Mononuclear cell (primary cell): ENCODE measurements at regions not wholly inside any gene's neighbourhood (a gene's known extent, or its start where the extent isn't known, plus 50 kb on each side); places are given as distances from the start of the nearest gene placed in this dataset.
"Not testable (repeated sequence)": the region's sequence is repeated elsewhere in the genome, so short reads cannot be mapped to it uniquely, and the experiment has no call there.

ENCODE experiments used
- H3K27me3 ChIP-seq: 2 replicates; pipeline ENCODE4 v1.6.0; 2011; ENCODE audit warnings: low read length, control low read depth; ENCODE audit not compliant: insufficient read depth
- H3K4me1 ChIP-seq: 2 replicates; pipeline ENCODE4 v1.5.1; 2011; ENCODE audit warnings: mild to moderate bottlenecking, low read length, control low read depth; ENCODE audit not compliant: insufficient read depth
- H3K4me3 ChIP-seq: 2 replicates; pipeline ENCODE4 v1.5.1; 2011; ENCODE audit warnings: mild to moderate bottlenecking, low read length, moderate library complexity
- H3K9me3 ChIP-seq: 2 replicates; pipeline ENCODE4 v1.5.1; 2011; ENCODE audit warnings: low read depth, mild to moderate bottlenecking, control low read depth, low read length

DNA sequence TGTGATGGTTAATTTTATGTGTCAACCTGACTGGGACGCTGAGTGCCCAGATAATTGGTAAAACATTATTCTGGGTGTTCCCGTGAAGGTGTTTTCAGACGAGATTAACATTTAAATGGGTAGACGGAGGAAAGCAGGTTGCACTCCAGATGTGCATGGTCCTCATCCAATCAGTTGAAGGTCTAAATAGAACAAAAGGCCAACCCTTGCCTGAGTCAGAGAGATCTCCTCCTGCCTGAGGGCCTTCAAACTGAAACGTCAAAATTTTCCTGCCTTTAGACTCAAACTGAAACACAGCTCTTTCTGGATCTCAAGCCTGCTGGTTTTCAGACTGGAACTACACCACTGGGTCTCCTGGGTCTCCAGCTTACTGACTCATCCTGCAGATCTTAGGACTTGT, 73.5 kb downstream of the NPIPA8 start:
- H3K4me3 ChIP-seq, H3K9me3 ChIP-seq, H3K4me1 ChIP-seq, H3K27me3 ChIP-seq: not testable (repeated sequence)

DNA sequence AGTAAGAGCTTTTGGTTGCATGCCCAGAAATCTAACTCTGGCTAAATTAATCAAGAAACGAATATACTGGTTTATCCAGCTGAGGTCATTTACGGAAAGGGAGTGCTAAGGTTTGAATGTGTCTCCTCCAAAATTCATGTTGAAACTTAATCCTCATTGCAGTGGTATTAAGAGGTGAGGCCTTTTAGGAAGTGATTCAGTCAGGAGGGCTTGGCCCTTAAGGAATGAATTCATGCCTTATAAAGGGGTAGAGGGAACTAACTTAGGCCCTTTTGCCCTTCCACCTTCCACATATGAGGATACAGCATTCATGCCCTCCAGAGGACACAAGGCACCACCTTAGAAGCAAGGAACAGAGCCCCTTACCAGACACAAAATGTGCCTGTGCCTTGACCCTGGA, 74.7 kb downstream of the NPIPA8 start:
- H3K9me3 ChIP-seq, H3K4me1 ChIP-seq, H3K27me3 ChIP-seq, H3K4me3 ChIP-seq: not testable (repeated sequence)

DNA sequence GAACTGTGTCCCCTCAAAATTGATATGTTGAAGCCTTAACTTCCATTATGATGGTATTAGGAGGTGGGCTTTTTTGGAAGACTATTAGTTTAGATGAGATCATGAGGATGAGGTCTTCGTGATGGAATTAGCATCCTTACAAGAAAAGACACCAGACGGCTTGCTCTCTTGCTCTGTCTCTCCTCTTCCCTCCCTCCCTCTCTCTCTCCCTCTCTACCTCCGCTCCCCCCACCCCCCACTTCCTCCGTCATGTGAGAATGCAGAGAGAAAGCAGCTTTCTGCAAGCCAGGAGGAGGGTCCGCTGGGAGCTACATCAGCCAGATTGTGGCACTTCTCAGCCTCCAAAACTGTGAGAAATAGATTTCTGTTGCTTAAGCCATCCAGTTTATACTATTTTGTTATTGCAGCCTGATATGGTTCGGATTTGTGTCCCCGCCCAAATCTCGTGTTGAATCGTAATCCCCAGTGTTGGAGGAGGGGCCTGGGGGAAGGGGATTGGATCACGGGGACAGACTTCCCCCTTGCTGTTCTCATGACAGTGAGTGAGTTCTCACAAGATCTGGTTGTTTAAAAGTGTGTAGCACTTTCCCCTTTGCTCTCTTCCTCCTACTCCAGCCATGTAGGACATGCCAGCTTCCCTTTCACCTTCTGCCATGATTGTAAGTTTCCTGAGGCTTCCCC, 76.9 kb downstream of the NPIPA8 start:
- not testable (repeated sequence) for H3K27me3 ChIP-seq, H3K4me3 ChIP-seq, H3K9me3 ChIP-seq, H3K4me1 ChIP-seq

DNA sequence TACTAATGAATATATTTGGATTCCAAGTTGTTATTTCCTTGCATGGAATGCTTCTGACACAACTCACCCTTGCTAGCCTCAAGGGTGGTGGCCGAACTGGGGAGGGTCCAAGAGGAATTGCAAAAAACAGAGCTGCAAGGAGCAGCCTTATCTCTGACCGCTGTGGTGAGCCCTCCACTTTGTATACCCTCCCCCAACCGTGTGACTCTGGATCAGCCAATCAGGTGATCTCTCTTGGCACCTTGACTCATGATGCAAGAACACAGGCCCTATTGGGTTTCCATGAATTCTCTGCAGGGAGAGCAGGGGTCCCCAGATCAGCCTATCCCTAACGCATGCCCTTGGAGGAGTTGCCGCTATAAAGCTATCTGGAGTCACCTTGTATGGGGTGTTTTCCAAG, 83.6 kb downstream of the NPIPA8 start:
- H3K4me1 ChIP-seq, H3K9me3 ChIP-seq, H3K27me3 ChIP-seq, H3K4me3 ChIP-seq: not testable (repeated sequence)

DNA sequence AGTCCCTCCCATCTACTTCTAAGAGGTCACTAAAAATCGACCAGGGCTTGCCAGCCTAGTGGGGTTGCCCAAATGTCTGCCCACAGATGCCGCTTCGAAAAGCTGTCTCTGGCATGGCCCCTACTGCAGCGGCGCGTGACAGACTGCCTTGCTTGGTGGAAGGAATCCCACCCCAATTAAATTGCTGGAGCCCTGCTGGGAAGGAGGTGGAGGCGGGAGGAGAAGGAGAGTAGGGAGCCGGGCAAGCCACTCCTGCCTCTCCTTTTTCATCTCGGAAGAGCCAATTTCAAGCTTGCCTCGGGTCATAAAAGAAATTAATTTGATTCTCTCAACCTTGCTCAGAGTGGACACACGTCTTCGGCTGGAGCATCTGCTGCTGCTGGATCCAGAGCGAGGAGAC, 106.0 kb downstream of the NPIPA8 start:
- H3K4me1 ChIP-seq, H3K27me3 ChIP-seq, H3K9me3 ChIP-seq, H3K4me3 ChIP-seq: not testable (repeated sequence)

DNA sequence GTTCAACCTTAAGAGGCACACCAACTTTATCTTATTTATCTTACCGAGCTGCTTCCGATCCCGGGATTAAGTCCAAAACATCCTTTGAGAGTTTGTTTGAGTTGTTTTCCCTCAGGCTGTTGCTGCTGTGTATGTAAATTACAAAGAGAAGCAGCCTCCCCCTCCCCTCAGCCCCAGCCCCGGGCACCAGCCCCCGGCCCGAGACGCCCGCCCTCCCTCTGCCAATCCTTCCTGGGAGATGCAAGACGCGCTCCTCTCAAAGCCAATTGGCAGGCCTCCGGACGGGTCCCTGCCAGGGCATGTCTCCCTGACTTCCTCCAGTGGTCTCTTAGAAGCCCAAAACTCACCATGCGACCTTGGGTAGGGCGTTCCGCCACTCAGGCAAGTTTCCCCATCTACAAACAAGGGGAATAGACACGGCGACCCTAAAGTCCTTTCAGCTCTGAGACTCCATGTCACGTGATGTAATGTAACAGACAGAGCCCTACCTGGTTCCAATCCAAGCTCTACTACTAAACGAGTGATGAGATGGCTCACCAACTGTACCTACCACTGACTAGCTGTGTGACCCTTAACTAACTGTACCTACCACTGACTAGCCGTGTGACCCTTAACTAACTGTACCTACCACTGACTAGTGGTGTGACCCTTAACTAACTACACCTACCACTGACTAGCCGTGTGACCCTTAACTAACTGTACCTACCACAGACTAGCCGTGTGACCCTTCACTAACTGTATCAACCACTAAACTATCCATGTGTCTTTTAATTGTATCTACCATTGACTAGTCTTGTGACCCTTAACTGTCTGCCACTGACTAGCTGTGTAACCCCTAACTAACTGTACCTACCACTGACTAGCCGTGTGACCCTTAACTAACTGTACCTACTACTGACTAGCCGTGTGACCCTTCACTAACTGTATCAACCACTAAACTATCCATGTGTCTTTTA, 114.2 kb downstream of the NPIPA8 start:
- not testable (repeated sequence) for H3K9me3 ChIP-seq, H3K27me3 ChIP-seq, H3K4me3 ChIP-seq, H3K4me1 ChIP-seq

DNA sequence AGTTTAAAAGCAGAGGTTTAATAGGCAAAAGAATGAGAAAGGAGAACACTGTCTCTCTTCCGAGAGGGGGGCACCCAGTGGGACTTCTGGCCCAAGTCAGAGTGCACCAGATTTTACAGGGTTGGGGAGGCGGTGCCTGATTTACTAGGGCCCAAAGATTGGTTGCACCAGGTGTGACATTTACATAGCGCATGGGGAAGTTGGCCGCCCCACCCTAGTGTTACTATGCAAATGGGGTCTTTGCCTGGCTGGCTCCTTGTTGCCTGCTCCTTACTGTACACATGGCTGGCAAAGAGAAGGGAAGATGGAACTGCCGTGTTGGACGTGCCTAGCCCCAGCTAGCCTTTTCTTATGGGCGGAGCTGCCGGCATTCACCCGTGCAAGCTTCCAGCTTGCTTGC, 118.8 kb downstream of the NPIPA8 start:
- not testable (repeated sequence) for H3K4me3 ChIP-seq, H3K4me1 ChIP-seq, H3K27me3 ChIP-seq, H3K9me3 ChIP-seq

DNA sequence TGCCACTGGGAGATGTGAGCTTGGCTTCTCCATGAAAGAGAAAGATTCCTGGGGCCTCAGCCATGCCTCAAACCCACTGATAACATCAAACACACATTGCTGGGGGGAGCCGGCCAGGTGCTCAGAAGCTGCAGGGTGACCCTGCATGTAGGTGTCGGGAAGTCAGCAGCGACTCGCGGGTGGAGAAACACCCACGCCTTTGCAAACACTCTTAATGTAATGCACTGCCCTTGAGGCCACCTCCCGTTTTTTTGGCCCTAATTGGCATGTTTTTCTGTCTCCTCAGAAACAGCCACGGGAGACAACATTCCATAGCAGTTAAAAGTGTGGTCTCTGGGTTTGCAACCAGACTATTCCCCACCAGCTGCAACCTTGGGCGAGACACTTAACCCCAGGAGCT, 119.7 kb downstream of the NPIPA8 start:
- not testable (repeated sequence) for H3K4me1 ChIP-seq, H3K27me3 ChIP-seq, H3K9me3 ChIP-seq

DNA sequence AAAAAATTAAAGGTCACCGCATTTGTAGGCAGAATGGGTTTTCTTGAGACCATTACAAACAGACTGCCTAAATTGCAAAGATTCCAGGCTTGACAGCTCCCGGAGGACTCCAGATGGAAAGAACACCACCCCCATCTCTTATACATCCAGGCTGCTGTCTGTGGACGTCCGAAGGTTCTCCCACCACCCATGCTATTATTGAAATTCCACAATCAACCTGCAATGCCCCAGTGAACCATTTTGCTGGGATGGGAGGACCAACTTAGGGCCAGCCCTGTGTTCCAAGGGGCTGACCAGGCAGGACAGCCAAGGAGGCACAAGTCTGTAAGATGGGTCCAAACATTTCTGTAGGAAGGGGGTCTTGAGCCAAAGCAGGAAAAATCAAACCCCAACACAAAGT, 122.7 kb downstream of the NPIPA8 start:
- not testable (repeated sequence) for H3K4me3 ChIP-seq, H3K27me3 ChIP-seq, H3K4me1 ChIP-seq, H3K9me3 ChIP-seq

More for the DNA sequence above, 119.7 kb downstream of the NPIPA8 start:
- H3K4me3 ChIP-seq = not testable (repeated sequence)

DNA sequence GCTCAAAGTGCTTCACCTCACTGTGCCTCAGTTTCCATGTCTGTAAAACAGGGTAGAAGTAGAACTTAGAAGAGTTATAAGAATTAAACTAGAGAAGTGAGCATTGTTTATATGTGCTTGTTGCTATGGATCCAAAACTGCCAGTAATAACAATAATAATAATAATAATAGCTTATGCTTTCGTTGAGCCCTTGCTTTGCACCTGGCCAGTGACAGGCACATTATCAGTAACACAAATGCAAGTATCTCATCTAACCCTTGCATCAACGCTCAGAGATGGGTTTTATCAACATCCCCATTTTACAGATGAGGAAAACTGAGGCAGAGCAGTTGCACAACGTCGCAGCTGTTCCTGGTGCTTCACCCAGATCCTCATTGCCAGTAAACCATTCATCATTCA, 125.0 kb downstream of the NPIPA8 start:
- H3K4me3 ChIP-seq, H3K9me3 ChIP-seq, H3K4me1 ChIP-seq, H3K27me3 ChIP-seq: not testable (repeated sequence)

DNA sequence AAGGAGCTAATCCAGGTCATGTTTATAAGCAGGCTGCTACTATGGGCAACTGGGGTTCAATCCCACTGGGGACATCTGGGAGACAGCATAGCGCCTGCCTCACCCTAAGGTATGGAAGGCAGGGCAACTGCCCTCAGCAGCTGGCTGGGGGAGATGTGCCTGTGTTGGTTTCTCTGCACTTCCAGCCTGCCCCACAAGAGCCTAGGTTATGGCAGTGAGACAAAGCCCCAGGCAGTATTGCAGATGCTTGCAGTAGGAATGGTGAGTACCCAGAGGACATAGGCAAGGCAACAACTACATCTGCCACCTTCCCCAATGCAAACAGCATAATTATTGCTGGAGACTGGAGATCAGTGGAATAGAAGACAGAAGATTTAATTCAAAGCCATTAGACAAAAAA, 131.8 kb downstream of the NPIPA8 start:
- H3K4me1 ChIP-seq, H3K4me3 ChIP-seq, H3K9me3 ChIP-seq, H3K27me3 ChIP-seq: not testable (repeated sequence)

DNA sequence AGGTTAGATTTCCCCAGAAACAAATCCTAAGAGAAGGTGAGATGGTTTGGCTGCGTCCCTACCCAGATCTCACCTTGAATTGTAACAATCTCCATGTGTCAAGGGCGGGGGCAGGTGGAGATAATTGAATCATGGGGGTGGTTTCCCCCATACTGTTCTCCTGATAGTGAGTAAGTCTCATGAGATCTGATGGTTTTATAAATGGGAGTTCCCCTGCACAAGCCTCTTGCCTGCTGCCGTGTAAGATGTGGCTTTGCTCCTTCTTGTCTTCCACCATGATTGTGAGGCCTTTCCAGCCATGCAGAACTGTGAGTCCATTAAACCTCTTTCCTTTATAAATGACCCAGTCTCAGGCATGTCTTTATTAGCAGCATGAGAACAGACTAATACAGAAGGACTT, 132.2 kb downstream of the NPIPA8 start:
- not testable (repeated sequence) for H3K4me3 ChIP-seq, H3K9me3 ChIP-seq, H3K4me1 ChIP-seq, H3K27me3 ChIP-seq

DNA sequence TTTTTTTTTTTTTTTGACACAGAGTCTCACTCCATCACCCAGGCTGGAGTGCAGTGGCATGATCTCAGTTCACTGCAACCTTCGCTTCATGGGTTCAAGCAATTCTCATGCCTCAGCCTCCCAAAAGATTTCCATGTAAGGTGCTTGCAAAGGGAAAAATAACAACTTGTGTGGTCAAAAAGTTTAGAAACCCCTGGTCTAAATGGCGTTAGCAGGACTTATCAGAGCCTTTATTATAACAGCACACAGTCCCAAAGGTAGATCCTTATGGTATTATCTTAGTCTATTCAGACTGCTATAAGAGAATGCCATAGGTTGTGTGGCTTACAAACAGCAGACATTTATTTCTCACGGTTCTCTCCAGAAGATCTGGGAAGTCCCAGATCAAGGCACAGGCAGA, 135.0 kb downstream of the NPIPA8 start:
- not testable (repeated sequence) for H3K9me3 ChIP-seq, H3K4me1 ChIP-seq, H3K27me3 ChIP-seq, H3K4me3 ChIP-seq

DNA sequence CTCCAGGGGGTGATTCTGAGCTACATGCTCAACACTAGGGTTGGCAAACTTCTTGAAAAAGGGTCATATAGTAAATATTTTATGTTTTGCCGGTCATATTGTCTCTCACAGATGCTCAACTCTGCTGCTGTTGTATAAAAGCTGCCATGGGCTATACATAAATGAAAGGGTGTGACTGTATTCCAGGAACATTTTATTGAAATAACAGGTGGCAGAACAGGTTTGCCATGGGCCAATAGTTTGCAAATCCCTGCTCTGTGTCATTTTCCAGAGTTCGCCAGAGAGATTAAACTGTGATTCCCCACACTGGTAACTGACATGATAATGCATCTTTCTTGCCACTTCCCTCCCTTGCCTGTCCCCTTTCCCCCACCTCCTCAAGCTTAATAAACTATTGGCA, 144.1 kb downstream of the NPIPA8 start:
- not testable (repeated sequence) for H3K4me3 ChIP-seq, H3K4me1 ChIP-seq, H3K9me3 ChIP-seq, H3K27me3 ChIP-seq

DNA sequence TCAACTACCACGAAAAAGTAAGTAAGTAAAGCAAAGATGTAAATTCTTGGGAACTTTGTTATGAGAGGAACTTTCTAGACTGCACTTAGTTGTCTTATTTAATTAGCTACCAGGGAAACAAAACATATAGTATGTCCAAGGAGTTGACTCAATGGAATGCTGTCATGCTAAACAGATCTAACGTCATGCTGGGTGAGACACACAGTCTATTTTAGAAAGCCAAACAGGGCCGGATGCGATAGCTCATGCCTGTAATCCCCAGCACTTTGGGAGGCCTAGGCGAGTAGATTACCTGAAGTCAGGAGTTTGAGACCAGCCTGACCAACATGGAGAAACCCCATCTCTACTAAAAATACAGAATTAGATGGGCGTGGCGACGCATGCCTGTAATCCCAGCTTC, 146.4 kb downstream of the NPIPA8 start:
- not testable (repeated sequence) for H3K27me3 ChIP-seq, H3K9me3 ChIP-seq, H3K4me3 ChIP-seq, H3K4me1 ChIP-seq

DNA sequence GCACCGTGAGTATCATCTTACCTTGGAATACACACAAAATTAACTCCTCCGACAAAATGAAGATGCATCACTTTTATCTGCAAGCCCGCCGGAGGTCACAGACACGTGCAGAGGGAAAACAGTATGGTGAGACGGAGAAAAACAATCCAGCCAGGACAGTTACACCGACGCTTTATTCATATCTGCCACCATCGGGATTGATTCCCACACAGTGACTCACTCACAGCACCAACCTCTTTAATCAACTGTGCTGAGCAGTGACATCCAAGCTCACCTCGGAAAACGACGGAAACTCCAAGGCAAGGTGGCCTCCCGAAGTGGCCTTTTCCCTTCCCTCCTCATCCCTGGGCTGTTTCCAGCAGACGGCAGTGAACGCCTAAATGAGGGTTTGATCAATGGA, 151.8 kb downstream of the NPIPA8 start:
- not testable (repeated sequence) for H3K4me3 ChIP-seq, H3K9me3 ChIP-seq, H3K4me1 ChIP-seq, H3K27me3 ChIP-seq
